OCI-LY3 (cell line): ENCODE measurements at regions not wholly inside any gene's neighbourhood (a gene's known extent, or its start where the extent isn't known, plus 50 kb on each side); places are given as distances from the start of the nearest gene placed in this dataset.

Experiments used
- H2AFZ ChIP-seq: fragments of 200-600, 300-600 bp; shearing (Covaris generic); 2 replicates; pipeline ENCODE4 v1.6.0; 2014; ENCODE audit warnings: antibody characterized with exemption, low read depth, low read length
- H3K27ac ChIP-seq: fragments of 200-600, 300-600 bp; sonication (generic); 2 replicates; pipeline ENCODE4 v1.5.1; 2014; ENCODE audit warnings: mild to moderate bottlenecking, low read length, moderate library complexity, mixed read lengths
- H3K27me3 ChIP-seq: fragments of 200-600, 300-600 bp; sonication (generic); 2 replicates; pipeline ENCODE4 v1.6.1; 2014; ENCODE audit warnings: low read depth, low read length, mixed read lengths
- H3K36me3 ChIP-seq: fragments of 200-600, 300-600 bp; sonication (generic); replicated peaks from 2 replicates; pipeline ENCODE3; 2014; ENCODE audit warnings: low read depth, low read length, mixed read lengths
- H3K4me1 ChIP-seq: fragments of 300-600, 200-600 bp; sonication (generic); 2 replicates; pipeline ENCODE4 v1.6.1; 2014; ENCODE audit warnings: low read length, mixed read lengths
- H3K4me2 ChIP-seq: fragments of 200-600, 300-600 bp; sonication (generic); 2 replicates; pipeline ENCODE4 v1.6.1; 2014; ENCODE audit warnings: low read length, mixed read lengths
- H3K4me3 ChIP-seq: fragments of 300-600, 200-600 bp; sonication (generic); 2 replicates; pipeline ENCODE4 v1.5.1; 2014; ENCODE audit warnings: antibody characterized with exemption, mild to moderate bottlenecking, low read length, moderate library complexity
- H3K79me2 ChIP-seq: fragments of 300-600, 200-600 bp; shearing (Covaris generic); 2 replicates; pipeline ENCODE4 v1.6.1; 2014; ENCODE audit warnings: mild to moderate bottlenecking, low read length, mixed read lengths
- H3K9ac ChIP-seq: fragments of 300-600, 200-600 bp; shearing (Covaris generic); 2 replicates; pipeline ENCODE4 v1.6.0; 2014; ENCODE audit warnings: mild to moderate bottlenecking, low read length, moderate library complexity
- H3K9me3 ChIP-seq: fragments of 200-600, 300-600 bp; shearing (Covaris generic); 2 replicates; pipeline ENCODE4 v1.6.1; 2014; ENCODE audit warnings: low read length, mixed read lengths; ENCODE audit not compliant: insufficient read depth
- H4K20me1 ChIP-seq: fragments of 200-600, 300-600 bp; sonication (generic); 2 replicates; pipeline ENCODE4 v1.6.1; 2016; ENCODE audit warnings: low read length, mixed read lengths; ENCODE audit not compliant: insufficient read depth
- CTCF ChIP-seq: fragments of 200-600, 300-600 bp; sonication (generic); IDR thresholded peaks from 2 replicates; pipeline ENCODE4 v1.5.1; 2014; ENCODE audit warnings: antibody characterized with exemption, low read length, low read depth
- EZH2phosphoT487 ChIP-seq: fragments of 200-600 bp; shearing (Covaris generic); IDR thresholded peaks from 2 replicates; pipeline ENCODE4 v1.6.1; 2018; ENCODE audit warnings: antibody characterized with exemption, mixed run types, low read depth

DNA sequence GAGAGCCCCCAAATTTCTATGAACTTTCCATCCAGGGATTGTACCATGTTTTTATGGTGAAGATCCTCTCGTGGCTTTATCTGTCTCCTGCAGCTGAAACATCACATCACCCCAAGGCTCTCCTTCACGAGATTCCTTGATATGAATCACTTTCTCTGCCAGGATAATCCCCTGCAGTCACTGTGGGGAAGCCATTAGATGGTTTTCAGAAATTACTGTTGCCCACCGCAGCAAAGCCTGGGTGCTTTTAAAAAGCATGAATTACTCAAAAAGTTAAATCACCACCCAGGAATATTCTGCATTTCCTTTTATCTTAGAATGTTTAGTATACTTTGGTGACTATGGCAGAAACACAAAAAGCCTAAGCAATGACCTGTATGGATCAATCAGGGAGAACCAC, 428.4 kb upstream of the SLC14A2 start:
- no peak overlapping the region for H3K9ac ChIP-seq
- H2AFZ ChIP-seq: peak overlapping the region; percentile 26; the same call in 1 of the 2 replicates

DNA sequence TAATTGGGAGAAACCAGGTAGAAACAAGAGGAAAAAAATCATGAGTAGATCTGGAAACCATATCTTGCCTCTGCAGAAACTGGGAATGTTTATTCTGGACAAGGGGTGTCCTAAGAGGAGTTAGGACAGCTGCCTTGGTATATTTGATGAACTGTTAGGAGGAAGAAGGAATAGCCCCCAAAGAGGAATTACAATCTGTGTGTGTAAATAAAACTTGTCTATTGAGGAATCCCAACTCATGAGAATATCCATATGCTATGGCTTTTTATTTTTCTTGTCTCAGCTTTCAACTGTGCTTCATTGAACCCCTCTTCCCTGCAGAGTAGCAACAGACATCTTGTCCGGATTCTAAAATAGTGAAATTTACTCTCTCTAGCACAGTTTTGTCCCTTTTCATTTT, 423.5 kb upstream of the SLC14A2 start:
- TF ChIP-seq EZH2phosphoT487: no peak
- no peak for TF ChIP-seq CTCF
- Histone ChIP-seq H3K4me2 (no peak overlapping the region), H3K27me3 (no peaks in the 10 kb centered on the region), H3K36me3 (no peaks in the 10 kb centered on the region), H3K9ac (no peak overlapping the region), H3K4me1 (peaks cover 6% of the 10 kb centered on the region), H3K9me3 (no peaks in the 10 kb centered on the region), H4K20me1 (no peaks in the 10 kb centered on the region), H3K27ac (no peak overlapping the region), H3K4me3 (no peak overlapping the region), H2AFZ (no peak overlapping the region), H3K79me2 (no peaks in the 10 kb centered on the region)

More for the DNA sequence above, 428.4 kb upstream of the SLC14A2 start:
- Histone ChIP-seq H3K4me2 (no peak overlapping the region), H3K9me3 (no peaks in the 10 kb centered on the region), H3K36me3 (no peaks in the 10 kb centered on the region), H3K27me3 (no peaks in the 10 kb centered on the region), H3K27ac (no peak overlapping the region), H3K4me3 (no peak overlapping the region), H3K79me2 (no peaks in the 10 kb centered on the region), H4K20me1 (no peaks in the 10 kb centered on the region), H3K4me1 (no peaks in the 10 kb centered on the region)
- TF ChIP-seq EZH2phosphoT487: no peak
- no peak for TF ChIP-seq CTCF

DNA sequence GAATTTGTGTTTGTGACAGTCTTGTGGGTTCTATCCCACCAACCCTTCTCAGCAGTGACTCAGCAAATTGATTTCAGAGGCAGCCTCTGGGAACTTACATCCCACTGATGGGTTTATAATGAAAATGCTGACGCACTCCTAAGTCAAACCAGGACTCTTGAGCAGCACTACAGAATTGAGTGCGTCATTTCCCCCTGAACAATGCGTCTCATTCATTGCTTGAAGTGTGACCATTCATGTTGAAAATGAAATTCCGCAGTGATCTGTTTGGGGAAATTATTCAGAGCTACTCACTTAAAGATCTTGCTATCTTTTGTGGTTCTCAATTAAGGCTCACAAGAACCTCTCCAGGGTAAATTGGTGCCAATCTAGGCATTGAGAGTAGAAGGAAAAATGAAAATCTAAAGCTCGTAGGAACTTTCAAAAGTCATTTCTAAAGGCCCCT, 417.7 kb upstream of the SLC14A2 start:
- no peaks in the 10 kb centered on the region for H3K79me2 ChIP-seq
- H3K4me2 ChIP-seq: peak overlapping the region; percentile 57
- no peaks in the 10 kb centered on the region for H4K20me1 ChIP-seq
- peak overlapping the region; percentile 34 for H3K4me3 ChIP-seq
- H3K9me3 ChIP-seq: peaks cover 5% of the 10 kb centered on the region
- peaks cover 7% of the 10 kb centered on the region for H3K36me3 ChIP-seq
- H2AFZ ChIP-seq: peak overlapping the region; percentile 42; the same call in 1 of the 2 replicates
- no peaks in the 10 kb centered on the region for H3K27me3 ChIP-seq
- no peak for TF ChIP-seq CTCF
- TF ChIP-seq EZH2phosphoT487: no peak
- H3K4me1 ChIP-seq: peaks cover 30% of the 10 kb centered on the region
- peak overlapping the region; percentile 64 for H3K27ac ChIP-seq
- H3K9ac ChIP-seq: peak overlapping the region; percentile 10; the same call in 1 of the 2 replicates

GRCh38 chr18:45198526-45198925, 416.8 kb upstream of the SLC14A2 start:
- Histone ChIP-seq H3K4me1 (peaks cover 30% of the 10 kb centered on the region), H3K9me3 (peaks cover 5% of the 10 kb centered on the region), H3K4me2 (peak overlapping the region; percentile 57; the same call in 1 of the 2 replicates), H3K4me3 (no peak overlapping the region), H3K27me3 (no peaks in the 10 kb centered on the region), H3K9ac (no peak overlapping the region), H2AFZ (no peak overlapping the region), H4K20me1 (no peaks in the 10 kb centered on the region), H3K27ac (no peak overlapping the region), H3K36me3 (peaks cover 7% of the 10 kb centered on the region), H3K79me2 (no peaks in the 10 kb centered on the region)
- TF ChIP-seq CTCF: no peak
- no peak for TF ChIP-seq EZH2phosphoT487
